Neuronal stem cell (in vitro differentiated cells): ENCODE measurements at regions not wholly inside any gene's neighbourhood (a gene's known extent, or its start where the extent isn't known, plus 50 kb on each side); places are given as distances from the start of the nearest gene placed in this dataset.

Experiments
- DNase-seq: peaks from one replicate; pipeline ENCODE4 v3.0.0-alpha.2; 2013; ENCODE audit warnings: low spot score
- H2AFZ ChIP-seq: one replicate; pipeline ENCODE4 v1.6.1; 2013; ENCODE audit warnings: mild to moderate bottlenecking, low read length, inconsistent platforms
- H2AK5ac ChIP-seq: 2 replicates; pipeline ENCODE4 v1.6.1; 2013; ENCODE audit warnings: low read depth, mild to moderate bottlenecking, inconsistent platforms, low read length, moderate library complexity, mixed read lengths
- H2BK120ac ChIP-seq: 2 replicates; pipeline ENCODE4 v1.6.1; 2013; ENCODE audit warnings: low read depth, mild to moderate bottlenecking, inconsistent platforms, low read length, moderate library complexity, mixed read lengths
- H2BK12ac ChIP-seq: one replicate; pipeline ENCODE4 v1.6.1; 2013; ENCODE audit warnings: low read length, inconsistent platforms
- H2BK15ac ChIP-seq: 2 replicates; pipeline ENCODE4 v1.6.1; 2013; ENCODE audit warnings: mild to moderate bottlenecking, low read length, inconsistent platforms, mixed read lengths
- H2BK5ac ChIP-seq: one replicate; pipeline ENCODE4 v1.6.1; 2013; ENCODE audit warnings: inconsistent platforms, mild to moderate bottlenecking, low read length, moderate library complexity
- H3K14ac ChIP-seq: one replicate; pipeline ENCODE4 v1.6.1; 2013; ENCODE audit warnings: low read length, inconsistent platforms
- H3K18ac ChIP-seq: 2 replicates; pipeline ENCODE4 v1.6.1; 2013; ENCODE audit warnings: low read length, inconsistent platforms
- H3K23ac ChIP-seq: 2 replicates; pipeline ENCODE4 v1.6.1; 2013; ENCODE audit warnings: low read depth, mild to moderate bottlenecking, mixed read lengths, low read length, inconsistent platforms; ENCODE audit not compliant: poor library complexity
- H3K27ac ChIP-seq: replicated peaks from 3 replicates; pipeline ENCODE4 v1.5.1; 2013; ENCODE audit warnings: low read length, inconsistent platforms
- H3K27me3 ChIP-seq, 3 experiments: 2 replicates each; pipeline ENCODE4 v1.6.1; 2013; ENCODE audit warnings: low read length in 3 of 3, mild to moderate bottlenecking in 2 of 3, inconsistent platforms in 1 of 3, low read depth in 1 of 3, mixed read lengths in 1 of 3, moderate library complexity in 1 of 3; ENCODE audit not compliant: control insufficient read depth in 3 of 3, insufficient read depth in 3 of 3
- H3K36me3 ChIP-seq, 2 donors: replicated peaks in 1 of 2; 2 replicates each; pipeline ENCODE4 v1.6.1; 2013; ENCODE audit warnings: low read length in 2 of 2; ENCODE audit not compliant: control insufficient read depth in 2 of 2, insufficient read depth in 2 of 2
- H3K4ac ChIP-seq: 2 replicates; pipeline ENCODE4 v1.6.1; 2013; ENCODE audit warnings: inconsistent platforms, mild to moderate bottlenecking, low read length, moderate library complexity
- H3K4me1 ChIP-seq, 2 donors: 1 replicate in 1 of 2; 2 replicates in 1 of 2; pipeline ENCODE4 v1.6.1; 2013; ENCODE audit warnings: low read length in 2 of 2, low read depth in 1 of 2; ENCODE audit not compliant: control insufficient read depth in 2 of 2, insufficient read depth in 1 of 2
- H3K4me2 ChIP-seq: one replicate; pipeline ENCODE4 v1.6.1; 2013; ENCODE audit warnings: mild to moderate bottlenecking, low read length, inconsistent platforms; ENCODE audit not compliant: insufficient read depth, poor library complexity, severe bottlenecking
- H3K4me3 ChIP-seq, 2 donors: 2 replicates each; pipeline ENCODE4 v1.5.1; 2013; ENCODE audit warnings: low read length in 2 of 2, mild to moderate bottlenecking in 2 of 2, inconsistent platforms in 1 of 2, moderate library complexity in 1 of 2
- H3K79me1 ChIP-seq: one replicate; pipeline ENCODE4 v1.6.1; 2013; ENCODE audit warnings: low read depth, mild to moderate bottlenecking, inconsistent platforms, low read length, moderate library complexity
- H3K9ac ChIP-seq: one replicate; pipeline ENCODE4 v1.6.1; 2013; ENCODE audit warnings: mild to moderate bottlenecking, low read depth, low read length, inconsistent platforms; ENCODE audit not compliant: poor library complexity
- H3K9me3 ChIP-seq, 2 donors: replicated peaks in 1 of 2; 2 replicates each; pipeline versions ENCODE3 to v1.6.1; 2013; ENCODE audit warnings: low read length in 2 of 2, mild to moderate bottlenecking in 2 of 2, inconsistent platforms in 1 of 2, low read depth in 1 of 2, mixed read lengths in 1 of 2, moderate library complexity in 1 of 2; ENCODE audit not compliant: control insufficient read depth in 2 of 2, insufficient read depth in 1 of 2
- H4K8ac ChIP-seq: one replicate; pipeline ENCODE4 v1.6.1; 2013; ENCODE audit warnings: low read depth, mild to moderate bottlenecking, inconsistent platforms, low read length, moderate library complexity
- H4K91ac ChIP-seq: one replicate; pipeline ENCODE4 v1.6.1; 2013; ENCODE audit warnings: low read length, low read depth, mild to moderate bottlenecking, inconsistent platforms; ENCODE audit not compliant: poor library complexity
- WGBS, 2 donors: extraction: QIAGEN DNeasy Blood & Tissue Kit; methylation state at CpG; one replicate each; pipeline ENCODE4 v1.1.7; 2013; ENCODE audit warnings: missing lambda C conversion rate in 2 of 2, mixed read lengths in 1 of 2; ENCODE audit not compliant: insufficient read length in 2 of 2, insufficient replicate concordance in 1 of 2; ENCODE audit errors: extremely low coverage in 2 of 2; 5-methylcytosine and 5-hydroxymethylcytosine counted together

GRCh38 chr2:129296396-129296795 is 683.1 kb upstream of the RAB6C start:
- no peak overlapping the region for H2BK15ac ChIP-seq
- no peak overlapping the region for H4K8ac ChIP-seq
- H3K27ac ChIP-seq = no peak overlapping the region
- H3K79me1 ChIP-seq = no peaks in the 10 kb centered on the region
- H3K14ac ChIP-seq = no peak overlapping the region
- no peak overlapping the region for H2BK5ac ChIP-seq
- H2BK120ac ChIP-seq = no peak overlapping the region
- no peak overlapping the region for H2BK12ac ChIP-seq
- H3K9me3 ChIP-seq = no peaks in the 10 kb centered on the region
- no peaks in the 10 kb centered on the region for H3K36me3 ChIP-seq
- H4K91ac ChIP-seq = no peak overlapping the region
- H3K4me1 ChIP-seq = no peaks in the 10 kb centered on the region
- no peak overlapping the region for H3K23ac ChIP-seq
- WGBS, 2 donors = no CpG with 5 or more reads among the region's 4 CpGs
- H2AK5ac ChIP-seq = no peak overlapping the region
- no peak overlapping the region for H3K4me3 ChIP-seq
- H3K9ac ChIP-seq = no peak overlapping the region
- H2AFZ ChIP-seq = no peak overlapping the region
- no peak for DNase-seq
- no peak overlapping the region for H3K4me2 ChIP-seq
- peaks cover 0 to 8% (median 0%) of the 10 kb centered on the region in 3 experiments for H3K27me3 ChIP-seq
- no peak overlapping the region for H3K4ac ChIP-seq
- H3K18ac ChIP-seq = no peak overlapping the region

- H3K79me1 ChIP-seq = no peaks in the 10 kb centered on the region
- H3K4me2 ChIP-seq = no peak overlapping the region
- H2BK12ac ChIP-seq = no peak overlapping the region
- WGBS, 2 donors = no CpG with 5 or more reads among the region's 5 CpGs
- H2BK5ac ChIP-seq = no peak overlapping the region
- H2AFZ ChIP-seq = no peak overlapping the region
- peaks cover 0 to 8% (median 0%) of the 10 kb centered on the region in 3 experiments for H3K27me3 ChIP-seq
- H2BK120ac ChIP-seq = no peak overlapping the region
- H4K8ac ChIP-seq = no peak overlapping the region
- no peak overlapping the region for H2AK5ac ChIP-seq
- no peak overlapping the region for H2BK15ac ChIP-seq
- no peaks in the 10 kb centered on the region for H3K36me3 ChIP-seq
- no peak for DNase-seq
- no peak overlapping the region for H3K27ac ChIP-seq
- H3K4ac ChIP-seq = no peak overlapping the region
- no peak overlapping the region for H3K18ac ChIP-seq
- no peak overlapping the region for H3K23ac ChIP-seq
- no peaks in the 10 kb centered on the region for H3K9me3 ChIP-seq
- H3K4me1 ChIP-seq = no peaks in the 10 kb centered on the region
- no peak overlapping the region for H3K9ac ChIP-seq
- no peak overlapping the region for H3K4me3 ChIP-seq
- no peak overlapping the region for H4K91ac ChIP-seq
- H3K14ac ChIP-seq = no peak overlapping the region
These were observed 682.7 kb upstream of the RAB6C start for GRCh38 chr2:129296806-129297205.

DNA sequence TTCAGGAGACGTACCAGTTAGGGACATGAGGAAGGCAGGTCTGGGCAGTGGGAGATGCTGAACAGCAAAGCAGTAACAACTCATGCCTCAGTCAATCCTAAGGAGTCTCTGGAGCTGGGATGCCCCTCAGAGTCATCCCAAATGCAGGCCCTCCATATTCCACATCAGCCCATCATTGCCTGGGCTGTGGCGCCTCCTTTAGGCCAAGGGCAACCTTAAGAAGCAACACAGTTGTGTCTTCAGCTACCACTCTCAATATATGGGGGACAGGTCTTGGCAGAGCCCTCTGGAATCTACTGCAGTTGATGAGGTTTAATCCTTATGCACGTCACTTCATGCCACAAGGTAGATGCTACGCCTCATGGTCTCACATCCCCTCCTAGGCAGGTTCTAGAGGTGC is 682.0 kb upstream of the RAB6C start:
- H2AK5ac ChIP-seq = no peak overlapping the region
- no peak overlapping the region for H3K18ac ChIP-seq
- no peaks in the 10 kb centered on the region for H3K79me1 ChIP-seq
- no peaks in the 10 kb centered on the region for H3K9me3 ChIP-seq
- H4K91ac ChIP-seq = no peak overlapping the region
- H3K9ac ChIP-seq = no peak overlapping the region
- no peaks in the 10 kb centered on the region for H3K4me1 ChIP-seq
- no peak overlapping the region for H3K4me2 ChIP-seq
- no peak overlapping the region for H3K14ac ChIP-seq
- H2AFZ ChIP-seq = no peak overlapping the region
- peaks cover 0 to 8% (median 0%) of the 10 kb centered on the region in 3 experiments for H3K27me3 ChIP-seq
- no peak overlapping the region for H2BK12ac ChIP-seq
- no peaks in the 10 kb centered on the region for H3K36me3 ChIP-seq
- no peak for DNase-seq
- H3K4ac ChIP-seq = no peak overlapping the region
- no peak overlapping the region for H3K27ac ChIP-seq
- no peak overlapping the region for H2BK5ac ChIP-seq
- no peak overlapping the region for H3K4me3 ChIP-seq
- no peak overlapping the region for H2BK120ac ChIP-seq
- no peak overlapping the region for H4K8ac ChIP-seq
- H2BK15ac ChIP-seq = no peak overlapping the region
- no peak overlapping the region for H3K23ac ChIP-seq
- WGBS, 2 donors = no CpG with 5 or more reads among the region's 4 CpGs

DNA sequence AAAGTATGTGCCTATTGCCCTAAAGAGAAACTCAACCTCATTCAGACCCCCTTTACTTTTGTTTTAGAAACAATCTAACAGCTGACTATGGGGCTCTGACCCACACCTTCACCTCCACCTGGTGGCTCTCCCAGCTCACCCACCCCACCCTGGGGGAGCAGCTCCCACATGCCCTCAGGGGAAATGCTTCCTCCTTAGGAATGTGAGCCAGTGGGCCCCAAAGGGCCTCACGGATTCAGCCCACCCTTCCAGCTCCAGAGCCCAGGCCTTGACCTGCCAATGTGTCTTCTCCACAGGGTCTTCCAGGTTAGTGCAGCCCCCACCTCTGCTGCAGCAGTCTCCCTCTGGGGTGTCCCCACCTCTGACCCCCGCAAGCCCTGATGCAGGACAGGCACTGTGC is 680.1 kb upstream of the RAB6C start:
- WGBS, 2 donors = no CpG with 5 or more reads among the region's 2 CpGs
- peaks cover 0 to 8% (median 0%) of the 10 kb centered on the region in 3 experiments for H3K27me3 ChIP-seq

More for the DNA sequence above, 680.1 kb upstream of the RAB6C start:
- Histone ChIP-seq H3K27ac (no peak overlapping the region), H3K23ac (no peak overlapping the region), H3K4me3 (no peak overlapping the region), H3K14ac (no peak overlapping the region), H3K18ac (peak overlapping the region; percentile 9), H4K91ac (no peak overlapping the region), H3K4ac (no peak overlapping the region), H3K9me3 (no peaks in the 10 kb centered on the region), H3K4me2 (no peak overlapping the region), H3K9ac (no peak overlapping the region), H3K4me1 (no peaks in the 10 kb centered on the region), H2AK5ac (no peak overlapping the region), H2AFZ (no peak overlapping the region), H2BK12ac (no peak overlapping the region), H3K79me1 (no peaks in the 10 kb centered on the region), H2BK5ac (peak overlapping the region; percentile 45), H2BK120ac (no peak overlapping the region), H2BK15ac (no peak overlapping the region), H3K36me3 (no peaks in the 10 kb centered on the region), H4K8ac (no peak overlapping the region)
- DNase-seq = no peak
